K562 (cell line): ENCODE measurements at regions not wholly inside any gene's neighbourhood (a gene's known extent, or its start where the extent isn't known, plus 50 kb on each side); places are given as distances from the start of the nearest gene placed in this dataset.

Experiments used
- ATAC-seq: fragments of 200-7000 bp; cut with Tn5 transposase; 3 replicates; pipeline ENCODE4 v1.9.1; 2020; ENCODE audit warnings: moderate library complexity
- BruUV-seq: library from RNA; stranded (reverse); fragments of 400-500 nt; replicated peaks from 2 replicates; lab custom pipeline; 2021; lab: Mats Ljungman, UMichigan
- CTCF ChIA-PET: fragments of 300-600 bp; formaldehyde crosslinking; extraction: SDS; loops from one replicate; lab custom pipeline; 2021; ENCODE audit warnings: low intra/inter-chr PET ratio; lab: Yijun Ruan, JAX
- POLR2A ChIA-PET: fragments of 300-600, 350-650 bp; sonication (Branson Sonifier 250); formaldehyde crosslinking; extraction: SDS; loops from one replicate; lab custom pipeline; 2021; ENCODE audit warnings: antibody characterized with exemption, inconsistent platforms; lab: Yijun Ruan, JAX
- DNase-seq, 4 experiments: peaks; one replicate each; pipeline versions ENCODE4 v3.0.0 to v3.0.0-alpha.2; 2011 to 2018; ENCODE audit warnings: low spot score in 3 of 4, mixed read lengths in 3 of 4; ENCODE audit errors: extremely low read depth in 1 of 4
- FAIRE-seq: peaks from 2 replicates; lab custom pipeline; 2011; peaks lifted over from hg19 to GRCh38; lab: Jason Lieb, UNC
- H2AFZ ChIP-seq: 2 replicates; pipeline ENCODE4 v1.6.0; 2011; ENCODE audit warnings: low read depth, low read length, control low read depth, inconsistent platforms
- H3K27ac ChIP-seq: fragments of 200-600 bp; 3 replicates; pipeline ENCODE4 v1.8.0; 2011; ENCODE audit warnings: low read depth, mild to moderate bottlenecking, control low read depth, inconsistent platforms, low read length, moderate library complexity, mixed read lengths; ENCODE audit errors: extremely low read depth
- H3K27me3 ChIP-seq, 2 experiments: fragments of 300-600 bp in 1 of 2; 2 replicates in 1 of 2; 3 replicates in 1 of 2; pipeline versions ENCODE4 v1.6.0 to v1.8.0; 2011; ENCODE audit warnings: inconsistent platforms in 2 of 2, low read length in 2 of 2, mild to moderate bottlenecking in 1 of 2, mixed read lengths in 1 of 2, moderate library complexity in 1 of 2; ENCODE audit not compliant: control insufficient read depth in 2 of 2, insufficient read depth in 2 of 2
- H3K36me3 ChIP-seq: fragments of 300-600 bp; 3 replicates; pipeline ENCODE4 v1.8.0; 2011; ENCODE audit warnings: mild to moderate bottlenecking, low read length, inconsistent platforms; ENCODE audit not compliant: control insufficient read depth, insufficient read depth
- H3K4me1 ChIP-seq, 2 experiments: fragments of 200-600 bp in 1 of 2; replicated peaks in 1 of 2; 2 replicates in 1 of 2; 3 replicates in 1 of 2; pipeline versions ENCODE4 v1.5.1 to v1.8.0; 2011; ENCODE audit warnings: inconsistent platforms in 2 of 2, low read length in 2 of 2, mild to moderate bottlenecking in 1 of 2, mixed read lengths in 1 of 2, moderate library complexity in 1 of 2; ENCODE audit not compliant: control insufficient read depth in 2 of 2, insufficient read depth in 2 of 2
- H3K4me2 ChIP-seq: 2 replicates; pipeline ENCODE4 v1.6.1; 2011; ENCODE audit warnings: low read length, control low read depth, inconsistent platforms, mixed read lengths; ENCODE audit not compliant: insufficient read depth
- H3K4me3 ChIP-seq: fragments of 200-600 bp; sonication (generic), shearing (Covaris generic); 2 replicates; pipeline ENCODE4 v1.5.1; 2016; ENCODE audit warnings: control low read depth, inconsistent platforms
- H3K79me2 ChIP-seq: fragments of 200-600 bp; 3 replicates; pipeline ENCODE4 v1.8.0; 2011; ENCODE audit warnings: low read length, inconsistent platforms; ENCODE audit not compliant: control insufficient read depth, insufficient read depth
- H3K9ac ChIP-seq, 2 experiments: 2 replicates each; pipeline versions ENCODE4 v1.6.0 to v1.6.1; 2011; ENCODE audit warnings: low read depth in 2 of 2, low read length in 2 of 2, control low read depth in 1 of 2, inconsistent platforms in 1 of 2, mild to moderate bottlenecking in 1 of 2, mixed read lengths in 1 of 2; ENCODE audit not compliant: insufficient read depth in 1 of 2
- H3K9me1 ChIP-seq: one replicate; pipeline ENCODE4 v1.6.0; 2011; ENCODE audit warnings: inconsistent platforms, mild to moderate bottlenecking, low read length, moderate library complexity; ENCODE audit not compliant: control insufficient read depth, insufficient read depth
- H3K9me3 ChIP-seq: replicated peaks from 2 replicates; pipeline ENCODE4 v1.5.1; 2011; ENCODE audit warnings: low read depth, low read length, inconsistent platforms; ENCODE audit not compliant: control insufficient read depth, insufficient read depth
- H4K20me1 ChIP-seq: replicated peaks from 2 replicates; pipeline ENCODE4 v1.6.1; 2011; ENCODE audit warnings: low read length, inconsistent platforms, mixed read lengths; ENCODE audit not compliant: control insufficient read depth, insufficient read depth
- E2F5 ChIP-seq: sonication (generic); formaldehyde crosslinking; IDR thresholded peaks from 2 replicates; pipeline ENCODE4 v1.8.0; 2022; ENCODE audit warnings: mild to moderate bottlenecking, missing genetic modification reagents
- EP300 ChIP-seq: IDR thresholded peaks from 2 replicates; pipeline ENCODE4 v1.6.1; 2012; ENCODE audit warnings: low read length, improper control_type of control experiment
- ESRRA ChIP-seq: fragments of 450-650 bp; IDR thresholded peaks from 2 replicates; pipeline ENCODE4 v1.6.1; 2014; ENCODE audit warnings: low read depth, mild to moderate bottlenecking, moderate library complexity, borderline replicate concordance
- WGBS: fragments of 100-300 bp; shearing (Covaris generic); methylation state at CpG from one replicate; pipeline ENCODE4 v1.1.6; 2016; ENCODE audit warnings: low coverage, mixed read lengths; ENCODE audit not compliant: insufficient coverage; ENCODE audit errors: missing lambda C conversion rate; 5-methylcytosine and 5-hydroxymethylcytosine counted together
- in situ Hi-C: fragments of 300-500 bp; cut with MboI; formaldehyde crosslinking; loops from 4 replicates; pipeline ENCODE4 v1.15.0; 2018; ENCODE audit warnings: inconsistent platforms, mixed read lengths
- intact Hi-C: fragments of 100-400 bp; cut with micrococcal nuclease; formaldehyde crosslinking; loops from 2 replicates; pipeline ENCODE4 v1.14.2; 2022

GRCh38 chr6:26257272-26257671, 107.7 kb upstream of the BTN3A2 start:
- H3K4me1 ChIP-seq: peaks cover 3 to 11% of the 10 kb centered on the region in 2 experiments; a peak in 3 of 5 replicates
- H3K9ac ChIP-seq: no peak overlapping the region
- no peaks in the 10 kb centered on the region for H3K36me3 ChIP-seq
- H3K27me3 ChIP-seq: no peaks in the 10 kb centered on the region
- no TSS peak for BruUV-seq
- H4K20me1 ChIP-seq: no peaks in the 10 kb centered on the region
- H2AFZ ChIP-seq: no peak overlapping the region
- no peaks in the 10 kb centered on the region for H3K9me3 ChIP-seq
- WGBS: 54% methylated on average over 7 of the region's 7 CpGs
- no peaks in the 10 kb centered on the region for H3K9me1 ChIP-seq
- ChIA-PET CTCF (no interaction called here), POLR2A (interaction anchor here (0.7 to 10.2 kb wide), 11 partner anchors 9 to 227 kb away, joined by 3 to 94 read pairs (median 7); a partner anchor contains a TSS)
- peaks cover 18% of the 10 kb centered on the region for H3K79me2 ChIP-seq
- H3K4me3 ChIP-seq: no peak overlapping the region
- in situ Hi-C loops (no loop called here), intact Hi-C loops (no loop called here)
- no peak for DNase-seq
- no peak overlapping the region for H3K4me2 ChIP-seq
- H3K27ac ChIP-seq: no peak overlapping the region
- TF ChIP-seq EP300 (no peak), E2F5 (CRISPR knock-in tag) (no peak), ESRRA (0 out of 2 replicates have a peak, but pooled peaks have one; percentile 13)
- ATAC-seq: 0 out of 3 replicates have a peak, but pooled peaks have one; percentile 4
- no peak for FAIRE-seq
